M059J (cell line): ENCODE measurements at regions not wholly inside any gene's neighbourhood (a gene's known extent, or its start where the extent isn't known, plus 50 kb on each side); places are given as distances from the start of the nearest gene placed in this dataset.

Experiments used
- DNase-seq: peaks from one replicate; pipeline ENCODE4 v3.0.0-alpha.2; 2012; ENCODE audit warnings: low read depth

DNA sequence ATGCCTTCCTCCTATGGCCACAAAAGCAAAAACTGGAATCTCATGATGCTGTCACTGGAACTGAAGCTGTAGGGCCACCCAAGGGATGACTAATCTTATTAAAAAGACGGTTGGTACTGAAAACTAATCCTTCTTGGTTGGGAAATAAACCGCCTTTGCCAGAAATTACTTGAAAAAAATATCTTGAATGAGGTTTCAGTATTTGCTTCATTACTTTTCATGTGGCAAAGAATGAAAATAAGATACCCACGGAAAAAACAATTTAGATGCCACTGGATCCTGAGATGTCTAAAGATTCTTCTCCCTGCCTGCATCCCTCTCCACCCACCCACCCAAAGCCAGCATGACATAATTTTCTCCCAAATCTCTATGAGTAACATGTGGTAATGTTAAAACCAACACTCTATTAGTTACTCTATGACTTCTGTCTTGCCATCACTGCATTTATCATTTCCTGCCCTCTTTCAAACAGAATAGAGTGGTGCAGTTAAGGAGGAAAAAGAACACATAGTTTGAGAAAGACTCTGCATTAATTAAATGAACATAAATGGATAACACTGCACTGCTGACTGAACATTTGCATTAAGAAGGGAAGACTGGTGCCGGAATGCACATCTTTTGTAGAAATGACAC is 111.8 kb upstream of the DPH6 start:
- DNase-seq = peak; percentile 46

DNA sequence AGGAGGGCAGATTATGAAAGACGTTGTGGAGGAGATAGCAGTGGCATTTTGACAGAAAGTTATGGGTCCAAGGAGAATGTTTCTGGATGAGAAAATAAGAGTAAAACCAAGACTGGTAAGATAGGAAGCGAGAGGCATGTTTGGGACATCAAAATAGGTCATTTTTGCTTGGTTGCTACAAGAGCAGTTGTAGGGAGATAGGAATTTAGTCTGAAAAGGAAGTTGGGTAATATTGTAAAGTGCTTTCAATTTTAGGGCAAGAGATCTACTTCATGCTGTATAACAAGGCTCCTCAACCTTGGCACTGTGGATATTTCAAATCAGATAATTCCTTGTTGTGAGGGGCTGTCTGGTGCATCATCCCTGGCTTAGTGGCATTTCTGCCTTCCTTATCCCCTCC is 118.0 kb upstream of the DPH6 start:
- no peak for DNase-seq

- no peak for DNase-seq
These were observed 120.1 kb upstream of the DPH6 start for GRCh38 chr15:35665896-35666536.

DNA sequence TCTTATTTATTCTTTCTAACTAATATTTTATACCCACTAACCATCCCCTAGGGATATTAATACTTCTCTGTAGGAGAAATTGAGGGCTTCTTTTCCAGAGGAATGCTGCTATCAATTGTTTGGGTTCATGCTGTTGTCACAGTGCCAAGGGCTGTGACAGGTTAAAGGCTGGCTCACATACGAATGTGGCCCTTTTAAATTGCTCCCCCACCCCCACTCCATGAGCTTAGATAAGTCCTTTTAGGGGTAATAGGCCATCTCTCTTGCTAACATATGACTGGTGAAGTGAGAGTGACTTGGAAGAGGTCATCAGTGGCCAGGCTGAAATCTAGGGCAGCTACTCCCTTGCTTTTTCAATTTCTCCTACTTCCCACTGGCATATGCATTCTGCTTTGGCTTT is 121.9 kb upstream of the DPH6 start:
- no peak for DNase-seq

DNA sequence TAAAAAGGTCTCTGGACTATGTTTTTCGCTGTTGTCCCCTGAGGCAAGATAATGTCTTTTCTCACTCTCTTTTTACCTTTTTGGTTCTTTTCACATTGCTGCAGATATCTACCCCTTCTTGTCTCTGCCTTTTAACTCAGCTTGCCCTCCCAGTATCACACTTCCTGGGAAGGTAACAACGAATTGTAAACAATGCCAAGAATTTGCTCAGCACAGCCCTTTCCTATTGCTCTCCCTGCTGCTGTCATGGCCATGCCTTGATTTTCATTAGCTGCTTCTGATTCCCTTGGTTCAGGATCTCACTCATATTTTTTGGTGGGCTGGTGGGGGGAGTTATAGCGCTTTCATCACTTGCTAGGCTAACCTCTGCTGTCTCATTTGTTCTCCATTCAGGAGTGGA is 123.1 kb upstream of the DPH6 start:
- DNase-seq = no peak

DNA sequence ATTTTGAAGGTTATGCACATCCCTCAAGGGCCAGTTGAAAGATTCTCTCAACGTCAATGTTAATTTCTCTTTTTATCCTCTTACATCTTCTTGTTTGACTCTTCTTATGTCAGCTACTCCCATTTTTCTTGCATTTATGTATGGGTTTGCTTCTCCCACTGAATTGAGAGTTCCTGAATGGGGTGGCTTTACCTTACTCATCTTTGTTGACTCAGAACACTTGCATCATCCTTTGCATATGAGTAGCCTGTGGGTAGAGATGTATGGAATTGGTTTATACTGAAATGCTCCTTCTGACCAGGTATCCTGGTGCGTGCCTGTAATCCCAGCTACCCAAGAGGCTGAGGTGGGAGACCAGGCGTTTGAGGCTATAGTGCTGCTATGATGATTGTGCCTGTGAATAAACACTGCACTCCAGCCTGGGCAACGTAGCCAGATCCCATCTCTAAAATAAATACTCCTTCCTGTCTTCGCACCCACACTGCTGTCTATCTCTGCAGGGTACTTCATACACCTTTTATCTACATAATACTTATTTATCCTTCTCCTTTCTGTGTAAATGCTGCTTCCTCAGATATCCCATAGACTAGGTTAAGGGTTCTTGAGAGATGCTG is 123.6 kb upstream of the DPH6 start:
- DNase-seq = no peak

- DNase-seq = peak; percentile 9
These were observed 125.2 kb upstream of the DPH6 start for GRCh38 chr15:35671197-35671596.

DNA sequence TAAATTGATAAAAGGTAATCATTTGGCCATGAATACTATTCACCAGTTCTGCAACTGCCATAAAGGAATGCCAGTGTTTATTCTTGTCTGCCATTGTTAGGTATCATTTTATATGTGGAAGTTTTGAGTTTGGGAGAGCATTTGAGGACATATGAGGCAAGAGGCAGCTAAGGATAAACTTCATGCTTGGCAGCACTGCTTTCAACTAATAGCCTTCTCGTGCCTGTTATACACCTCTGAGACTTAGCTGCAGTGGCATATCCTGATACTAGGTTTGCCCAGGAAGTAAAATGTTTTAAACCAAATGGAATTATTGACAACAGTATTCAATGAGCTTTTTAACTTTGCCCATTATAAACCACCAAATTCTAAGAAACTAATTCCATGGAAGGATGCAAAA is 126.0 kb upstream of the DPH6 start:
- DNase-seq = no peak

DNA sequence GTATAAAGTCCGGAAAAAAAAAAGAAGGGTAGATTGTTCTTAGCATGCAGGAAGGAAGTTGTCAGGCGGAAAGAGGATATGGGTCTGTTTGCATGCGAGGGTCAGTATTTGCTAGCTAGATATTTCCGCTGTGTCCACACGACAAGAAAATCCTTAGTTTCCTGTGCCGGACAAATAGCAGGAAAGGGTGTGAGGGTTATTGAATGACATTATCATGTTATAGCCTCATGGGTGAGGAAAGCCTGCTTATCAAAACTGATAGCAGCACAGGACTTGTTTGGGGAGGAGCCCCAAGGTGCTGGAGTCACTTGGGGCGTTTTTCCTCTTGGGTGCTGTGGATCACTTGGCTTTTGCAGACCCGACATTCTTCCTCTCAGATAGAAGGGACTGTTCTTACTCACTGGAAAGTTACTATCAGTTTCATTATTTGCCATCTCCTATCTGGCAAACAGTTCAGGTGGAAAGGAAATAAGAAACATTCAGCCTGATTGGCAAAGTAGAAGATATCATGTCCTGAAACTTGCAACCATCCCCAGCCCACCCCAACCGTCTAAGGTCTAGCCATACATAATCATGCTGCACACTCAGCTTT is 127.2 kb upstream of the DPH6 start:
- DNase-seq = no peak

GRCh38 chr15:35674873-35675781 is 129.2 kb upstream of the DPH6 start:
- peak; percentile 44 for DNase-seq

DNA sequence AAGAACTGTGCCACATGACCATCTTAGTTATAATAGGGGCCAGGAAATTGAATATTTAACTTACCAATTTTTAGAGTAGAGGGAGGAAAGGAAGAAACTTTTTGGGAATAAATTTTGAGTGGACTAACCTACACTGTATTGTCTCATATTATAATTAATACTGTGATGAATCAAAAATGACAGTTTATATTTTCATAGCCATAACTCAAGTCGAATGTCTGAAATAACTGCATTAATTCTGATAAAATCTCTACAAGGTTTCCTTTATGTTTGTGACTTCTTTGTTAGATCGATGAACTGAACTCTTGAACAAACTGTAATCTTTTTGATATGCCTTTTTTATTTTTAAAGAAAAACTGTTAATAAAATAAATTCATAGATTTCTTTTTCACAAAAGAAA is 132.8 kb upstream of the DPH6 start:
- no peak for DNase-seq

DNA sequence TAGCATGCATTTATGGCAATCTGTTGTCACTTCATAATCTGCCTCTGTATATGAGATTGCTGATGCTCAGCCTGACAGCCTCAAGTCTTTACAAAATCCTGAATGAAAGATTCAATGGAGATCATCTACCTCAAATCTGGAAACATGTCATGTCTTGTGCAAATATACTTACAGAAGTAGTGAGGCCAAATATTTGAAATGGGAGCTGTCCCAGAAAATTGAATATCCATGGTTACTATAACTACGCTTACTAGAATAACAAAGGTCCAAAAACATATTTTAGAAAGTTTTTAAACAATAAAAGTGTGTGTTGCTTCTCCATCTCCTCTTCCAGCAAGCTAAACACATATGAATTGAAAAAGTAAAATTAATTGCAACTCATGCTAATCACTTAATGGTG is 133.2 kb upstream of the DPH6 start:
- no peak for DNase-seq

DNA sequence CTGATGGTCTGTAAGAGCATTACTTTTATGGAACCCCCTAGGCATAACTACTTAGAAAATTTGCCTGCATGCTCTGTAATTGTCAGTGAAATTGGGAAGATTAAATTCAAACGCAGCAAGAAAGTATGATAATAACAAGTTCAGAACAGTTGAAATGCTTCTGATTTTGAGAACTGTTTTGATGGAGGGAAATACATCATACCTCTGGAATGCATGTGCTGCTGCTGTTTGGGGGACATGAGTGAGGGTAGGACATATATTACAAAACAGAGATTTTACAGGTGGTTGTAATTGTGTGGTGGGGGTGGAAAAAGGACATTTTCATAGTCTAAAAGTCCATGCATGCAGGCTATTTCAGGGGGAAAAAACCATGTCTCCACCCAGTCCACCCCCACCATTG is 135.0 kb upstream of the DPH6 start:
- DNase-seq = no peak

DNA sequence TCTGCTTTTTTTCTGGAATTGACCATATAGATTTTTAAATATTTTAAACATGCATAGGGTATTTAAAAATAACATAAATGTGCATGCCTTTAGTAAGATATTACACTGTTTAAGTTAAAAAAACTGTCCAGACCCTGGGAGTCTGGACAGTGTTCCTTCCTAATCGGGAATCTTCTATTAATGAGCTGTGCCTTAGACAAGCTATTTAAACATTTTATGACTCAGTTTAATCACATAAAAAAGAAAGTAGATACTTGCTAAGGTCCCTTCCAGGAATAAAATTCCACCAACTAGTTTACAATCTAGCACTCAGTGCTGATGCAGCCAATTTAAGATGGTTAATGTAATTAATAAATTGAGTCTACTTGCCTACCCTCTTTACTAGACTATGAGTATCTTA is 140.4 kb upstream of the DPH6 start:
- DNase-seq = no peak

DNA sequence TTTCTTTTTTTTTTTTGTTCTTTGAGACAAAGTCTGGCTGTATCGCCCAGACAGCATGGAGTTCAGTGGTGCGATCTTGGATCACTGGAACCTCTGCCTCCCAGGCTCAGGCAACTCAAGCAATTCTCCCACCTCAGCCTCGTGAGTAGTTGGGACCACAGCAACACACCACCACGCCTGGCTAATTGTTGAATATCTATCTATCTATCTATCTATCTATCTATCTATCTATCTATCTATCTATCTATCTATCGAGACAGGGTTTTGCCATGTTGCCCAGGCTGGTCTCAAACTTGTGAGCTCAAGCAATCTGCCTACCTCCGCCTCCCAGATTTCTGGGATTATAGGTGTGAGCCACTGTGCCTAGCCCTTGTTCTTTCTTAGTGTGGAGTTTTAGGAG is 143.3 kb upstream of the DPH6 start:
- DNase-seq = no peak

- no peak for DNase-seq
These were observed 144.1 kb upstream of the DPH6 start for GRCh38 chr15:35690089-35690488.

GRCh38 chr15:35690698-35691116 is 144.7 kb upstream of the DPH6 start:
- no peak for DNase-seq

DNA sequence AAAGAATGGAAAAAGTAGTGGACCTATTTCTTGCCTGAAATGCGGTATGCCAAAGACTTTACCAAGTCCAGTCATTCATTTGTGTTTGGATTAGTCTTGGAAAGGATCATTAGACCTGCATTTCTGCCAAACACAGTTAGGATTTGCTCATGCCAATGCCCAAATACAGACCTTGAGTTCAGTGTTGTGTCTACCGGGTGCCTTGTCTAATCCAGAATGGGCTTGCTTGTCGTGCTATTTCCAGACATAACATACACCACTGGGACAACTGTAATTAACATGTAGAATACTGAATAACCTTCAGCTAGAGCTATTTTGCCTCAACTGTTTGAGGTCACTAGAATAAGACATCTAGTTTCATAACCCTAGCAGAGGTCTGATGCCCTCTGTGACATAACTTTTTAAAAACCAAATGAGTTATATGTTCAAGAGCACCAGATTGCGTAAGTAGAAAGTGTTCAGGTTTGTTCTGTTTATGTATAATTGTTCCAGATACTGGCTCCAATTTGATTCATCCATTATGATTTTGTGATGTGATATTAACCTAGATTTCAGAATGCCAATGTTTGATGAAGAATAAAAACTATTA is 145.3 kb upstream of the DPH6 start:
- DNase-seq = no peak

DNA sequence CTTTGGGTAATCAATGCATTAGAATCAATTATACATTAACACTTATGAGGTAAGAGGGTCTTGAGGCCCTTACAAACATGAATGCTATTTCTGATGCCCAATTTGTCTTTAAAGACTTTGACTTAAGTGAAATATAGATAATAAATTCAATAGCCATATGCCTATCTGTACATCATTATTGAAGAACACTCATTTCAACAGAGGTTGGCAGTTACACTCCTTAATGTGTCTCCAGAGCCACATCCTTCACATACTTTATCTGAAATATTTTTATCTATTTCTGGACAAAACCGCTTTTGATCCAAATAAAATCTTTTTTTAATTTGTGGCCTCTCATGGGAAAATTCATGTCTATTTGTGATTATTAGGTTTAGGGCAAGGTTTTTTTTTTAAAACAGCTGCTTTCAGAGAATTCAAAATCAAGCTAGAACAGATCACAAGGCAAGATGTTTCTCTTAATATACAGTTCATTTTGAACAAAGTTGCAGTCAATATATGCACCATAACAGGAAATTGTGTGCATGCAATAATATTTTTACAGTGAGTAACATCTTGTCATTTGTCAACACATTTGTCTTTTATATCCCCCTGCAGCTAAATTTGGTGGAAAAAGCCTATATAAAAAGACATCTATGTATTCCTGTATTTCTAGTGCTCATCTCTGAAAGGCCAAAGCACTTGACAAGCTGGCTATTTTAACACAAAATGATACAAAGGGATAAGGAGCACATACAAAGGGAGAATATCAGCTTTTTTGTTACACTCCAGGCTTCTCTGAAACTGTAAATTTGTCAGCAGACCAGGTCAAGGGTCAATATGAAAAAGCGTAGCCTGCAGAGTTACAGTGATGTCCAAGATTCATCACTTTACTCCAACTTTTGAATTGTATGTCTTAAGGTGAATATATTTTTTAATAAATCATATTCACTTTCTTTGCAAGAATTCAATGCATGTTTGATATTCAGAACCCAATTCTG is 146.2 kb upstream of the DPH6 start:
- no peak for DNase-seq

DNA sequence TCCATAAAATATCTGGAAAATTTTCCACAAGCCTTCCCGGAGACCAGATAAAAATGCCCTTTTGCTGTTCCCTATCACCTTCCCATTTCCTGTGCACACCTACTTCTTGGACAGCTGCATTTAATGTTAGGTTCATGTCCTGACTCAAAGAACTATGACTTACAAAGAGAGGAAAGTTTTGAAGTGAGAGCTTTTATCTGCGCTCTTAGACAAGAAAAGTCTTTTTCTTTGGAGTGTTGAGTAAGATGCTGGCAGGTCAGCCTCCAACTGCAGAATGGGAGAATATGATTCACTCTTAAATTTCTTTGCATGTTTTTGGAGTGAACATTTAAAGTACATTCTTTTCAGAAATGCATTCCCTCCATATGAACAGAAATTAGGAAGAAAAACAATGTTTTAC is 147.3 kb upstream of the DPH6 start:
- DNase-seq = no peak

DNA sequence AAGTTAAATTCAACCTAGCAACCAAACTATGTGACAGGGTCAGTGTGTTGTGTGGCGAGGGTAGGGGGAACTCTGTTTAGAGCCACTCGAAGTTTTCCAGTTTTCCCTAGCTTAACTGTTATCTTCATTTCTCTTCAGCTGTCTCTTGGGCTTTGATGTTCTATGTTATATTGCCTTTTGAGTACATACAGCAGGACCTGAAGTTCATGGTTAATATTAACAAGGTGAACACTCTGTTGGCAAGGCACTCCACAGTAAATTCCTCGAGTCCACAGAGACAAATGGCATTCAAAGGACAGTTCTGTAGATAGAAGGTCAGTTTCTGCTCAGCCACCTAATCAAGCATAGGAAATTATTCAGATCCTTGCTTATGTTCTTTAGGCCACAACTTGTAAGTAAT is 147.9 kb upstream of the DPH6 start:
- no peak for DNase-seq
